AG04449 (cell line): ENCODE measurements at regions not wholly inside any gene's neighbourhood (a gene's known extent, or its start where the extent isn't known, plus 50 kb on each side); places are given as distances from the start of the nearest gene placed in this dataset.

Source experiments
- CTCF ChIA-PET: fragments of 350-600 bp; formaldehyde crosslinking; extraction: SDS; loops from one replicate; lab custom pipeline; 2021; ENCODE audit warnings: antibody characterized with exemption; lab: Yijun Ruan, JAX
- POLR2A ChIA-PET: fragments of 400-600, 350-600 bp; formaldehyde crosslinking; extraction: SDS; loops from one replicate; lab custom pipeline; 2020; ENCODE audit warnings: antibody characterized with exemption, inconsistent platforms; lab: Yijun Ruan, JAX
- DNase-seq: peaks from one replicate; pipeline ENCODE4 v3.0.0-alpha.2; 2010; ENCODE audit warnings: low read depth, low spot score
- H3K4me3 ChIP-seq: 2 replicates; pipeline ENCODE4 v1.5.1; 2011; ENCODE audit warnings: low read depth, mild to moderate bottlenecking, control low read depth, low read length
- CTCF ChIP-seq: IDR thresholded peaks from one replicate; pipeline ENCODE4 v1.5.1; 2011; ENCODE audit warnings: mild to moderate bottlenecking, moderate library complexity, low read length, control low read depth, inconsistent platforms; ENCODE audit not compliant: insufficient read depth; ENCODE audit errors: missing control alignments

GRCh38 chr2:40752796-40753195 is 300.9 kb upstream of the SLC8A1 start:
- CTCF ChIA-PET: no interaction called here
- POLR2A ChIA-PET: no interaction called here
- no peak overlapping the region for H3K4me3 ChIP-seq
- TF ChIP-seq CTCF: no peak
- DNase-seq: no peak

GRCh38 chr2:40754912-40755311 is 303.0 kb upstream of the SLC8A1 start:
- DNase-seq: no peak
- no peak overlapping the region for H3K4me3 ChIP-seq
- no peak for TF ChIP-seq CTCF
- POLR2A ChIA-PET: no interaction called here
- CTCF ChIA-PET: no interaction called here

GRCh38 chr2:40758401-40759155 is 306.7 kb upstream of the SLC8A1 start:
- ChIA-PET CTCF (interaction anchor here (0.8 to 2.6 kb wide), 11 partner anchors 8 to 545 kb away, joined by 3 to 15 read pairs (median 4); no protein-coding TSS in a partner anchor), POLR2A (no interaction called here)
- DNase-seq: no peak
- no peak overlapping the region for H3K4me3 ChIP-seq
- TF ChIP-seq CTCF: no peak

DNA sequence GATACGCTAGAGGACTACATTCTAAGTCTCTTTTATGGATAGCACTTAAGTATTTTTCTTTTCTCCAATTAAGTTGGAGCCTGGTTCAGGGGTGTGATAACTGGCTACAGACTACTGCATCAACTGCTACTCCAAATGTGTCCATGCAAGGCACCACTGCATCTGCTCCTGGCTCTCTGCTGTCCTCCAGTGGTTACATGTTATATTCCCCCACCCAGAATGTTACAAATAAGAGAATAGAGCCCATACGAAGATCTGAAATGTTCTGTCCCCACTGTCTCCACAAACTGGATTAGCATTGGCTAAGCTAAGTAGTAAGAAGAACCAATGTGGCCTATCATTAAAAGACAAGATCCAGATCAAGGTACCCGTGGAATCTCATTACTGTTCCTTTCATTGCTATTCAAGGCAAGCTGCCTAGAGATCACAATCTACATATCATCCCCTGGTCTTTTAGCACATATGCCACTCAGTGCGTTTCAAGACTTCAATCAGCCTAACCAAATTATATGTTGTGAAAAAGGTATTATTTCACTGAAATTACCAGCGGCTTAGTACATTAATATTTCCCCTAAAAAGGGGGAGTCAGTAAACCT is 308.3 kb upstream of the SLC8A1 start:
- TF ChIP-seq CTCF: peak; percentile 81
- CTCF ChIA-PET: interaction anchor here (0.7 to 2.6 kb wide), 17 partner anchors 10 to 847 kb away, joined by 3 to 15 read pairs (median 4); no protein-coding TSS in a partner anchor
- peak; percentile 21 for DNase-seq
- H3K4me3 ChIP-seq: no peak overlapping the region
- POLR2A ChIA-PET: no interaction called here

GRCh38 chr2:40773291-40773690 is 321.4 kb upstream of the SLC8A1 start:
- H3K4me3 ChIP-seq: no peak overlapping the region
- POLR2A ChIA-PET: no interaction called here
- CTCF ChIA-PET: interaction anchor here (1.1 to 1.6 kb wide), 3 partner anchors 13 to 285 kb away, joined by 3 to 4 read pairs (median 4); no protein-coding TSS in a partner anchor
- no peak for TF ChIP-seq CTCF
- DNase-seq: no peak

DNA sequence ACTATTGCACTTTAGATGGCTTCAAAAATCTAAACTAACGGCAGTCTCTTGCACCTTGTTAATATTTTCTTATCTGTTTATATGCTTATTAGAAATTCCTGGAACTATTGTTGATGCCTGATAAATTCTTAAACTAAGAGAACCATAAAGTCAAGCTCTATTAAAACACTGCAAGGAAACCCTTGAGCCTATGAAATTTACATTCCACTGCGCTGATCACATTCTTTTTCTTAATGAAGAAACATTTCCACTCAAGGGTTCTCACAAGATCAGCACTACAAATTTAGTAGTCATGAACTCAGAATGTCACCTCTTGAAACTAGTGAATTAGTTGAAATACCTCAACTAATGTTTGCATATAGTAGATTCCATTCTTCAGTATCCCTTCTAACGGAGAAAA is 331.8 kb upstream of the SLC8A1 start:
- no peak for TF ChIP-seq CTCF
- no peak for DNase-seq
- ChIA-PET POLR2A (no interaction called here), CTCF (no interaction called here)
- H3K4me3 ChIP-seq: no peak overlapping the region
